Right ventricle myocardium superior (tissue), 1 donor: ENCODE measurements at regions not wholly inside any gene's neighbourhood (a gene's known extent, or its start where the extent isn't known, plus 50 kb on each side); places are given as distances from the start of the nearest gene placed in this dataset.
"Not testable (repeated sequence)": the region's sequence is repeated elsewhere in the genome, so short reads cannot be mapped to it uniquely, and the experiment has no call there.

ENCODE experiments used
- ATAC-seq: fragments of 200-7000 bp; cut with Tn5 transposase; one replicate; pipeline ENCODE4 v1.9.1; 2020; ENCODE audit warnings: mild to moderate bottlenecking; ENCODE audit not compliant: poor library complexity
- DNase-seq: peaks from one replicate; pipeline ENCODE4 v3.0.0-alpha.2; 2020
- intact Hi-C: fragments of 100-400 bp; cut with DNase I; formaldehyde crosslinking; loops from one replicate; pipeline ENCODE4 v1.11.2; 2022
- donor health status: DM: no; HTN: yes; CAD: no; lungs with severe emphysema.

GRCh38 chr1:199931666-199932377, 95.7 kb upstream of the NR5A2 start:
- DNase-seq (no peak), ATAC-seq (no peak)
- intact Hi-C loops: no loop called here

- DNase-seq (no peak), ATAC-seq (no peak)
- intact Hi-C loops: no loop called here
Measured at GRCh38 chr1:199932462-199932861, 95.0 kb upstream of the NR5A2 start.

DNA sequence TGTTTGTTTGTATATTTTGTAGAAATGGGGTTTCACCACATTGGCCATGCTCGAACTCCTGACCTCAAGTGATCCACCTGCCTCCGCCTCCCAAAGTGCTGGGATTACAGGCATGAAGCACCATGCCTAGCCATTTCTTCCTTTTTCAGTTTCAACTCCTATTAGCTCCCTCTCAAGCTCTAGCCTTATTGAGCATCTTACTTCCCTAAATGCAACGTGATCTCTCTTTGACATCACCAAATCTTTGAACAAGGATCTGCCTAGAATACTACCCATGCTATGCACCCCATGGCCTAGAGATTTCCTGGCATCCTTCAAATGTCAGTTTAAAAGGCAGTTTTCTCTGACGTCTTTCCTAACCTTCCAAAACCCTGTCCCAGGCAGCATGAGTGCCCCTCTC, 91.1 kb upstream of the NR5A2 start:
- intact Hi-C loops: no loop called here
- DNase-seq: no peak
- no peak for ATAC-seq

- intact Hi-C loops: no loop called here
- ATAC-seq (no peak), DNase-seq (no peak)
Measured at GRCh38 chr1:199937161-199937560, 90.3 kb upstream of the NR5A2 start.

GRCh38 chr1:199937661-199938060, 89.8 kb upstream of the NR5A2 start:
- ATAC-seq (no peak), DNase-seq (no peak)
- intact Hi-C loops: no loop called here

GRCh38 chr1:199944986-199945385, 82.5 kb upstream of the NR5A2 start:
- intact Hi-C loops: no loop called here
- no peak for DNase-seq
- no peak for ATAC-seq

DNA sequence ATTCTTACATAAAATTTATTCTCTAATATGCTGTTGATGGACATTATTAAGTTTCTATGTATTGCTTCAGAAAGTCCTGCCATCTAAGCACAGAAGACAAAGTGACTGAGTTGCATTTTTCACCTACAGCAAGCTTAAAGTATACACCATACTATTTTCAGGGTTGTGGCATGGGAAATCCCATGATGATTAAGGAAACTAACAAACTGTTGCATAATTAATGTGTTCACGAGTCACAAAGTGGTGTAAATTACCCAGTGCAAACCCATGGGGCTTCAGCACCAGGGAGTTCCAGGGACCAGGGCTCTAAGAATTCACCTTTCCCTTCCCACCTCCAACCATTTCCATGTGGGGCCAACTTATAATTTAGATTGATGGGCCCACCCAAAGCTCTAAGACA, 81.9 kb upstream of the NR5A2 start:
- ATAC-seq (no peak), DNase-seq (no peak)
- intact Hi-C loops: no loop called here

DNA sequence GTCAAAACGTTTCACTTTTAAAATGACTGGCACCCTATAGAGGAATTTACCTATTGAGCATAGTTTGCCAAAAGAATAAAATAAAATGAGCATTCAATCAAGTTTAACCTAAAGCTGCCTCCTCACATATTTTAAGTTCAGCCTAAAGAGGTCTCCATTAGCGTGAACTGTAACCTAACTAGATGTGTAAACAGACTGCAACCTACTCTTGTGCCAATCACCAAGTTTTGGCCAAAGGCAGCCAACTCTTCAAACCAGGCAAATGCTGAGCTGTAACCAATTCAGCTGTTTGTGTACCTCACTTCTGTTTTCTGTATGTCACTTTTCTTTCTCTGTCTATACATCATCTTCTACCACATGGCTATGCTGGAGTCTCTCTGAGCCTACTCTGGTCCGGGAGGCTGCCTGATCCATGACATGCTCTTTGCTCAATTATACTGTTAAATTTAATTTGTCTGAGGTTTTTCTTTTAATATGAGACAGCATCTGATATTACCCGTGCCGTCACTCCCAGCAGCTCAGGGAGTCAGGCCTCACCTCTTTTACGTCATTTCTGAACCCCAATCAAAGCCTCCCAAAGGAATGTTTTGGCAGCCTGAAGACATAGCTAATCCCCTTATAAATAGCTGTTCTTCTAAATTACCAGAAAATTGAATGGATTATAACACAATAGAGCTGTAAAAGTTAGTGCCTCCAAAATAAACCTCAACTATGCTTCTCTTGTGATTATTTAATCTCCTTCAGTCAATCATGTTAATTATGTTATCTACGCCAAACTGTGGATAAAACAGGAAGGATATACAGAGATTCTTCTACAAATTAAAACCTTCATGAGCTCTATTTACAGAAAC, 81.0 kb upstream of the NR5A2 start:
- intact Hi-C loops: no loop called here
- DNase-seq: no peak

DNA sequence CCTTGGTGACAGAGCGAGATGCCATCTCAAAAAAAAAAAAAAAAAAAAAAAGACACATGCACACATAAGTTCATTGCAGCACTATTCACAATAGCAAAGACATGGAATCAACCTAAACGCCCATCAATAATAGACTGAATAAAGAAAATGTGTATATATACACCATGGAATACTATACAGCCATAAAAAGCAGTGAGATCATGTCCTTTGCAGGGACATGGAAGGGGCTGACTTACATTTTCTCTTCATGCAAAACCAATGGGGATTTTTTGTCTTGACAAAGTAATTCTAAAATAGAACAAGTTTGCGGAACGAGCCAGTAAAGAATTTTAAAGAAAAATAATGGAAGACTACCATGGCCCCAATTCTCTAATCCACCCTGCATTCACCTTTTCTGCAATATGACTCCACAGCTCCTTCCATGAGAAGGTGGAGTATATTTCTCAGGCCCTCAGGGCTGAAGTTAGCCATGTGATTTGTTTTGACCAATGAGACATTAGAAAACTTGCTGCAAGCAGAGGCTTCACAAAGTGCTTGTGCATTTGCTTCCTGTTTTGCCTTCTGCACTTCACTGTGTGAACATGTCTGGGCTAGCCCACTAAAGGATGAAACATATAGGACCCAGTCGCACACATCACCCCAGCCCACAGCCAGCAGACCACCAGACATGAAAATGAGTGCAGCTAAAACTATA, 78.8 kb upstream of the NR5A2 start:
- no peak for DNase-seq
- intact Hi-C loops: no loop called here

More for the DNA sequence above, 81.0 kb upstream of the NR5A2 start:
- no peak for ATAC-seq

GRCh38 chr1:199951005-199951404, 76.5 kb upstream of the NR5A2 start:
- intact Hi-C loops, ATAC-seq, DNase-seq: not testable (repeated sequence)

More for the DNA sequence above, 78.8 kb upstream of the NR5A2 start:
- no peak for ATAC-seq

DNA sequence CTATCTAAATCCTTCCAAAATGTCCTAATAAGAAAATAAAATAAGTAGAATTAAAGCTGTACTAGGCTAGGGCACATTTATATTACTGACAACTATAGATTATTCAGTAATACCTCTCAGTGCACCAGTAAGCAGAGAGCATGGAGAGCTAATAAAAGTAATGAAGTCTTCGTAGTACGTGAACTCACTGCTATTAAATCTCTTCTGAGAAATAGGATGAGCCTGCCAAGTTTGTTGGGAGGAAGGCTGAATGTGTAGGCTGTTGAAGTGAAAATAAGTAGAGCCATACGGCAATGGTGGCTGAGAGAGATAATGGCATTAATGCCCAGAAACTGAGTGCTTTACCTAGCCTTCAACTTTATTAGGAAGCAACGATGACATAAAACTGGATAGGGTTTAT, 73.9 kb upstream of the NR5A2 start:
- intact Hi-C loops: no loop called here
- DNase-seq (no peak), ATAC-seq (no peak)

GRCh38 chr1:199954699-199955098, 72.8 kb upstream of the NR5A2 start:
- no peak for ATAC-seq
- intact Hi-C loops: no loop called here

DNA sequence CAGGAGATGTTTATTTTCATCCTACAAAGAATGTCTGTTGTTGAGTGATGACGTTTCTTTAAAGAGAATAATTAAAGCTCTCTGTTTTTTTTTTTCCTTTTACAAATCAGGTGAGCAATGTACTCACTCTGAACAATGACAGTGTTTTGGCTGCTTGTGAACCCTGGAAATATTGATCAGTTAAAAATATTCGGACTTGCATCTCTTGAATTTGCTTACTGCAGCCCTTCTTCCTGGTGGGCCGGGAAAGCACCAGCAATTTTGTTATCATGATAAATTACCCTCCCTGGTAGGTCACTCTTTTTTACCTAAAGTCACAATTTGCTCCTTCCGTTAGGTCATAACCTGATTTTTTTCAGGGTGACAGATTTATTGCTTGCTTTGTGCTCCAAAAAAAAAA, 72.3 kb upstream of the NR5A2 start:
- ATAC-seq (no peak), DNase-seq (no peak)
- intact Hi-C loops: no loop called here

More at GRCh38 chr1:199954699-199955098, 72.8 kb upstream of the NR5A2 start:
- no peak for DNase-seq

- intact Hi-C loops: no loop called here
- ATAC-seq: no peak
- DNase-seq: no peak
Measured at GRCh38 chr1:199956005-199956404, 71.5 kb upstream of the NR5A2 start.

DNA sequence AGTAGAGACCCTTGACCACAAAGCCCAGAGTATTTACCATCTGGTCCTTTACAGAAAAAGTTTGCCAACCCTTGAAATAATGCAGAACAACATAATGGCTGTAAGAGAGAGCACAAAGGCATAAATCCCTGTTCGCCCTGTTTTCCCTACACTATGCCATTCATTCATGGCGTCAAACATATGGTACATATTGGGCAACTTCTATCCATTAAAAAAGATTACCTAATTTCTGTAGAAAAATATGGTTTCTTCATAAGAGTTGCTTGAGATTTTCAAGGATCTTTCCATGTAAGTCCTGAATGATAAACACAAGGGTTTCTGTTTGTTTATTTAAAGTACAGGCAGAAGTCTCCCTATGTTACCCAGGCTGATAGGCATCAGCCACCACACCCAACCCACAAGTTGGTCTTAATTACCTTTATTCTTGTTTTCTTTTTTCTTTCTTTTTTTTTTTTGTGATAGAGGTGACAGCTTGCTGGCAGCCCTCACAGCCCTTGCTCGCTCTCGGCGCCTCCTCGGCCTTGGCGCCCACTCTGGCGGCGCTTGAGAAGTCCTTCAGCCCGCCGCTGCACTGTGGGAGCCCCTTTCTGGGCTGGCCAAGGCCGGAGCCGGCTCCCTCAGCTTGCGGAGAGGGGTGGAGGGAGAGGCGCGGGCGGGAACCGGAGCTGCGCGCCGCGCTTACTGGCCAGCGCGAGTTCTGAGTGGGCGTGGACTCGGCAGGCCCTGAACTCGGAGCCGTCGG, 68.3 kb upstream of the NR5A2 start:
- intact Hi-C loops: no loop called here
- DNase-seq (no peak), ATAC-seq (no peak)

GRCh38 chr1:199959775-199960110, 67.8 kb upstream of the NR5A2 start:
- ATAC-seq: no peak
- DNase-seq: no peak
- intact Hi-C loops: no loop called here

DNA sequence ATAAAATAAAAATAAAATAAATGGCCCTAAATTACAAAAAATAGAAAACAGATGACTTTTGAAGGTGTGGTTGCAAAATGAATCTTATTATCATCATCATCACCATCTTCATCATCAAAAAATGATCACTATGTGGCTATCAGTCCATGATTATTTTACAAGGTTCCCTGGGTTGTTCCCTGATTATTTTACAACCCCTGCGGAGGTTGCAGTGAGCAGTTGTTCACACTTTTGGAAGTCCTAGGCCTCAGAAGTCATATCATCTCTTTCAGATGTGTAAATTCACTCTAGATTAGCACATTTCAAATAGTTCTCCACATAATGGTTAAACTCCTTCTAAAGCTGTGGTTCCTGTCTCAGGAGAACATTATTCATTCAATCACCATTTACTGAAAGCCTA, 57.4 kb upstream of the NR5A2 start:
- ATAC-seq (no peak), DNase-seq (no peak)
- intact Hi-C loops: no loop called here

DNA sequence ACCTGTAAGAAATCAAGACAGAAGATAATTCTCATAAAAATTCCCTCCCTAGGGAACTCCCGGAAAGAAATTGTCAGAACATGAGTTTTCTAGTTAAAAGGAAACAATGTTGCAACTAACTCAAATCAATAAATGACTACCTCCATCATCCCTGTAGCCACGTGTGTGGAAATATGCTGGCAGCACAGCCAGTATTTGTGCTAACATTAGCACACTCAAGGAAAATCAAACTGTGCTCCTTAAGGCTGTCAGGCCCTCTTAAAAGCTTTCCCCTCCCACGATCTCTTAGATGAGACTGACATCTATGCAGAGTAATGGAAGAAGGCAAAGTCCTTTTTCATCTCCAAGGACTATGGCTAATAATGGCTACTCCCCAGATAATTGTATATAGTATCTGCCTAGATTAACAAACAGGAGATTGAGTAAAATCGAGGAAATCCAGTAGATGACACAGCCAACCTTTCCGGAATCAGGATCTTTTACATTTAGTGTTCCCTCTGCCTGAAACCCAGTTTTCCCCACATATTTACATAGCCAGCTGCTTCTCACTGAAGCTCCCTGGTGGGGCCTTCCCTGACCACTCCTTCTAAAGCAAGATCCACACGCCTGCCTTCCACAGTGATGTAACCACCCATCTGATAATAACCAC, 50.9 kb upstream of the NR5A2 start:
- ATAC-seq: no peak
- intact Hi-C loops: no loop called here

More for the DNA sequence above, 50.9 kb upstream of the NR5A2 start:
- DNase-seq: no peak
